ENCODE measurements at regions not wholly inside any gene's neighbourhood (a gene's known extent, or its start where the extent isn't known, plus 50 kb on each side); places are given as distances from the start of the nearest gene placed in this dataset.

GRCh38 chr10:61548364-61548763 lies 95.2 kb upstream of the TMEM26 start:
- Histone ChIP-seq H3K27ac (no peak overlapping the region), H3K4me3 (no peak overlapping the region), H3K4me1 (no peaks in the 10 kb centered on the region), H3K36me3 (no peaks in the 10 kb centered on the region), H3K9me3 (peaks cover 0 to 9% (median 0%) of the 10 kb centered on the region in 11 donors), H3K27me3 (peaks cover 0 to 3% (median 0%) of the 10 kb centered on the region in 7 donors)
- DNase-seq (no peak), ATAC-seq (no peak)
- 80 to 83% methylated on average over 4 of the region's 4 CpGs for WGBS, 2 donors
- no peak for TF ChIP-seq CTCF (IDR thresholded peaks at IDR 0.05)
- intact Hi-C loops (cut with DNase I) = no loop called here

- 84% methylated on average over 1 of the region's 1 CpG for WGBS, 2 donors
- DNase-seq = no peak
- Histone ChIP-seq H3K36me3 (no peaks in the 10 kb centered on the region), H3K27me3 (peaks cover 0 to 3% (median 0%) of the 10 kb centered on the region in 7 donors), H3K9me3 (peaks cover 0 to 6% (median 0%) of the 10 kb centered on the region in 11 donors), H3K4me3 (no peak overlapping the region), H3K27ac (no peak overlapping the region), H3K4me1 (no peaks in the 10 kb centered on the region)
- no peak for TF ChIP-seq CTCF (IDR thresholded peaks at IDR 0.05)
- intact Hi-C loops (cut with DNase I) = no loop called here
- no peak for ATAC-seq
Measured at GRCh38 chr10:61547297-61547696, 94.1 kb upstream of the TMEM26 start.

GRCh38 chr10:61545170-61545569 lies 92.0 kb upstream of the TMEM26 start:
- no peak for ATAC-seq
- H3K4me3 ChIP-seq = no peak overlapping the region
- intact Hi-C loops (cut with DNase I) = no loop called here

GRCh38 chr10:61543831-61544230 lies 90.7 kb upstream of the TMEM26 start:
- intact Hi-C loops (cut with DNase I) = no loop called here
- H3K4me1 ChIP-seq = no peaks in the 10 kb centered on the region
- peaks cover 0 to under 1% (median 0%) of the 10 kb centered on the region in 7 donors for H3K27me3 ChIP-seq
- TF ChIP-seq CTCF (IDR thresholded peaks at IDR 0.05) = no peak
- DNase-seq (no peak), ATAC-seq (no peak)
- 51 to 76% methylated on average over 3 of the region's 3 CpGs for WGBS, 2 donors
- no peaks in the 10 kb centered on the region for H3K36me3 ChIP-seq
- no peak overlapping the region for H3K27ac ChIP-seq
- H3K4me3 ChIP-seq = no peak overlapping the region
- H3K9me3 ChIP-seq = no peaks in the 10 kb centered on the region

More at GRCh38 chr10:61545170-61545569, 92.0 kb upstream of the TMEM26 start:
- Histone ChIP-seq H3K27me3 (peaks cover 0 to 3% (median 0%) of the 10 kb centered on the region in 7 donors), H3K36me3 (no peaks in the 10 kb centered on the region), H3K9me3 (no peaks in the 10 kb centered on the region), H3K4me1 (no peaks in the 10 kb centered on the region), H3K27ac (no peak overlapping the region)
- no peak for TF ChIP-seq CTCF (IDR thresholded peaks at IDR 0.05)
- 72 to 83% methylated on average over 1 of the region's 1 CpG for WGBS, 2 donors
- DNase-seq = no peak

All from heart right ventricle (tissue), 16 donors.